Activated naive CD4-positive, alpha-beta T cell treated with anti-CD3 and anti-CD28 coated beads, Interleukin-2, amount 50 U/mL, for 24 hours (primary cell): ENCODE measurements at regions not wholly inside any gene's neighbourhood (a gene's known extent, or its start where the extent isn't known, plus 50 kb on each side); places are given as distances from the start of the nearest gene placed in this dataset.

ENCODE experiments used
- H3K27ac Mint-ChIP-seq: one replicate; pipeline ENCODE4 v1.8.0; 2021; ENCODE audit warnings: mild to moderate bottlenecking, mixed read lengths
- H3K27me3 Mint-ChIP-seq: one replicate; pipeline ENCODE4 v1.8.0; 2021; ENCODE audit warnings: mixed read lengths
- H3K36me3 Mint-ChIP-seq: one replicate; pipeline ENCODE4 v1.8.0; 2021; ENCODE audit warnings: mixed read lengths
- H3K4me1 Mint-ChIP-seq: one replicate; pipeline ENCODE4 v1.8.0; 2021; ENCODE audit warnings: mixed read lengths
- H3K4me3 Mint-ChIP-seq: one replicate; pipeline ENCODE4 v1.8.0; 2021; ENCODE audit warnings: mild to moderate bottlenecking, mixed read lengths
- H3K9me3 Mint-ChIP-seq: one replicate; pipeline ENCODE4 v1.8.0; 2021; ENCODE audit warnings: mixed read lengths

DNA sequence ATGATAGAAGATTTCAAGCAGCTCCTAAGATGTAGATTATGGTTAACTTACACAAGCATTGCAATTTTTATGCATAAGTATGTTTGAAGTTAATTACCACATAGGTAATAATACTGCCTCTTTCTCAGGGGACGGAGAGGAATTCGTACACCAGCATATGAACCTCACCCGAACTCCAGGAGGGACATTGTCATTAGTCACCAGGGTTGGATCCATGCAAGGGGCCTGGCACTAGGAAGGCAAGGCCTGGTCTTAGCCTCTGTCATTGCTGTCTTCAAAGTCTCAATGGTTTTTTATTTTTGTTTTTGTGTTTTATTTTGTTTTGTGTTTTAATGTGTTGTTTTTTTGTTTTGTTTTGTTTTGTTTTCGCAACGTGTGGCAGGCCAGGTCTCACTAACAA, 145.6 kb upstream of the PPP2R2D start:
- no peaks in the 10 kb centered on the region for H3K9me3 Mint-ChIP-seq
- H3K36me3 Mint-ChIP-seq, result no peaks in the 10 kb centered on the region
- no peak overlapping the region for H3K4me3 Mint-ChIP-seq
- H3K4me1 Mint-ChIP-seq, result no peaks in the 10 kb centered on the region
- no peaks in the 10 kb centered on the region for H3K27me3 Mint-ChIP-seq
- H3K27ac Mint-ChIP-seq, result no peak overlapping the region

DNA sequence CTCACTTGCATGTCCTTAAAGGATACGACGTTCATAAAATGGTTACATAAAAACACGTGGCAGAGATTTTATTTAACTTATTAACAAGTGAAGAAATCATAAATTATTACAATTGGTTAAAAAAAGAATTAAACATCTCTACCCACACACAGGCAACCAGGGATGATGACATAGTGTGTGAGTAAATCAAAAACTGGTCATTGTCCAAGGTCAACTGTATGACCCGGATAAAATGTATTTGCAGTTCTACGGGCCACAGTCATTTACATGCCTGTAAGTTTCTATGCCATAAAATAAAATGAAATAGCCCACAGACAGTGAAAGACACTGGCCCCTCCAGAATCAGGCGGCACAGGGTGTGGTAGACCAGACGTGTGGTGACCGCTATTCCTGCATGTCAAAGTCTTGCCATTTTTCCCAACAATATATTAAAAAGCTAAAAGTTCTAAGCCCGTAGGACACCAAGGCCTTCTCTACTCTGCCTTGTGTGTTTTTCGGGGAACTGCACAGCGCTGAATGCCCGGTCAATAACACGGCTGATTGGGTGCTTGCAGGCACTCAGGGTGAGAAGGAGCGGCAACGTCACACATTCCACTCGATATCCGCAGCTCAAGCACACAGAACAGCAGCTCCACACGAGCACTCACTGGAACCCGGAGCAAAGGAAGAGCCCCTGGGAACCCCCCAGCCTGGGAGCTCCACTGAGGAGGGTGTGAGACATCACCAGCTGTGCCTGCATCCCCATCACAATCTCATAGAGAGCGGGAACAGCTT, 143.3 kb upstream of the PPP2R2D start:
- Mint-ChIP-seq H3K9me3 (no peaks in the 10 kb centered on the region), H3K36me3 (no peaks in the 10 kb centered on the region), H3K27me3 (peaks cover 4% of the 10 kb centered on the region), H3K4me3 (no peak overlapping the region), H3K27ac (no peak overlapping the region), H3K4me1 (no peaks in the 10 kb centered on the region)

DNA sequence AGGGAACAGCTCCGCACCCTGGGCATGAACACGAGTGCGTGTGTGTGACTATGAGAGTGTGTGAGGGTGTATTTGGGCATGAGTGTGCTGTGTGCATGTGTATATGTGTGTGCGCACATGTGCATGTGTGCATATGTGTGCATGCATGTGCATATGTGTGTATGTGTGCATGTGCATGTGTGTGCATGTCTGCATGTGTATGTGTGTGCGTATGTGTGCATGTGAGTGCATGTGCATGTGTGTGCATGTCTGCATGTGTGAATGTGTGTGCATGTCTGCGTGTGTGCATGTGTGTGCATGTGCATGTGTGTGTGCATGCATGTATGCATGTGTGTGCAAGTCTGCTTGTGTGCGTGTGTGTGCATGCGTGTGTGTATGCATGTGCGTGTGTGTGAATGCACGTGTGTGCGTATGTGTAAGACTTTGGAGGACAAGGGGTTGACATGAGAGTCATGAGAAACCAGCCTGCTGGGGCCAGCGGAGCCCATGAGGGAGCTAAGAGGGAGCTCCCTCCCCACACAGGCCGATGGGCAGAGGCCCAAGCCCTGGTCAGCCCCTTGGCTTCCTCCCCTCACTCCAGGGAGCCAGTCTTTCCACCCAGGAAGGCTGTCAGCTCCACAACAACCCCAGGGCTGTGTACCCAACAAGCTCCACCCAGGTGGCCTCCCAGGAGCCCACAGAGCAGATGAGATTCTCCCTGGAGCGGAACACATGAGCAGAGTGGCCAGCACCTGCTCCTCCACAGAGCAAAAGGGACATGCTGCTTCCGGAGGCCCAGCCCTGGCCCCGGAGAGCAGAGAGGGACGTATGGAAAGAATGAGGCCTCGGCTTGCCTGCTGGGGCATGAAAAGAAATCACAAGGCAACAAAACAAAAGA, 142.5 kb upstream of the PPP2R2D start:
- H3K4me1 Mint-ChIP-seq, result no peaks in the 10 kb centered on the region
- no peaks in the 10 kb centered on the region for H3K36me3 Mint-ChIP-seq
- no peak overlapping the region for H3K27ac Mint-ChIP-seq
- H3K27me3 Mint-ChIP-seq, result peaks cover 4% of the 10 kb centered on the region
- no peaks in the 10 kb centered on the region for H3K9me3 Mint-ChIP-seq
- H3K4me3 Mint-ChIP-seq, result no peak overlapping the region

DNA sequence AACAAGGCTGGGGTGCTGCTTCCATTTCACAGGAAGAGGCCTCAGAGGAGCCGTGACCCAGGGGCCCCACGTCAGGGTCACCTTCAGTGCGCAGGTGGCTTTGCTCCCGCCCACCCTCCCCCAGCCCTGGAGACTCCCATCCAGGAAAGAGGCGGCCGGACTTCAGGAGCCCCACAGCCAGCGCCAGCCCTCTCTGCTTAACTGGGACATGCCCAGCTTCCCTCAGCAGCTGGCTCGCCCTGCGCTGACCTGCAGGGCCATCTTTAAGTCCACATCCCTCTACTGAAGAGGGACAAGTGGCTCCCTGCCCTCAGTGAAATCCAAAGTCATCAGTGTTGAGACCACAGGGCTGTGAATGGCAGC, 141.9 kb upstream of the PPP2R2D start:
- no peaks in the 10 kb centered on the region for H3K4me1 Mint-ChIP-seq
- no peaks in the 10 kb centered on the region for H3K36me3 Mint-ChIP-seq
- H3K9me3 Mint-ChIP-seq, result no peaks in the 10 kb centered on the region
- no peak overlapping the region for H3K4me3 Mint-ChIP-seq
- peaks cover 4% of the 10 kb centered on the region for H3K27me3 Mint-ChIP-seq
- no peak overlapping the region for H3K27ac Mint-ChIP-seq

DNA sequence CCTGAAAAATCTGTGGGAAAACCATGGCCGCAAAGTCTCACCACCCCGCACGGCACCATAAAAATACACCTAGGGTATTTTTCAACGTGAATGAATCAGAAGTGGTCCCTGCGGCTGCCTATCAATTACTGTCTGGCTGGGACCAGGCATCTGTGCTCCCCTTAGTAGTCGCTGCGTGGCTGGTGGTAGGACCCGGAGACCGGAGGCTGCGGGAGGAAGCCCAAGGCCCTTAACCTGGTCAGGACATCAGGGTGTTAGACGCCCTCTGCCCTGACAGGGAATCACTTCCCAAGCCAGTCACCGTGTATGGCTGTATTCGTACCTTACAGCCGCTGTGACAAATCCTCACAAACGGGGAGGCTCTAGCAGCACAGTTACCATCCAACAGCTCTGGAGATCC, 141.5 kb upstream of the PPP2R2D start:
- no peaks in the 10 kb centered on the region for H3K36me3 Mint-ChIP-seq
- no peaks in the 10 kb centered on the region for H3K4me1 Mint-ChIP-seq
- no peak overlapping the region for H3K4me3 Mint-ChIP-seq
- H3K9me3 Mint-ChIP-seq, result no peaks in the 10 kb centered on the region
- H3K27ac Mint-ChIP-seq, result no peak overlapping the region
- H3K27me3 Mint-ChIP-seq, result peaks cover 4% of the 10 kb centered on the region

DNA sequence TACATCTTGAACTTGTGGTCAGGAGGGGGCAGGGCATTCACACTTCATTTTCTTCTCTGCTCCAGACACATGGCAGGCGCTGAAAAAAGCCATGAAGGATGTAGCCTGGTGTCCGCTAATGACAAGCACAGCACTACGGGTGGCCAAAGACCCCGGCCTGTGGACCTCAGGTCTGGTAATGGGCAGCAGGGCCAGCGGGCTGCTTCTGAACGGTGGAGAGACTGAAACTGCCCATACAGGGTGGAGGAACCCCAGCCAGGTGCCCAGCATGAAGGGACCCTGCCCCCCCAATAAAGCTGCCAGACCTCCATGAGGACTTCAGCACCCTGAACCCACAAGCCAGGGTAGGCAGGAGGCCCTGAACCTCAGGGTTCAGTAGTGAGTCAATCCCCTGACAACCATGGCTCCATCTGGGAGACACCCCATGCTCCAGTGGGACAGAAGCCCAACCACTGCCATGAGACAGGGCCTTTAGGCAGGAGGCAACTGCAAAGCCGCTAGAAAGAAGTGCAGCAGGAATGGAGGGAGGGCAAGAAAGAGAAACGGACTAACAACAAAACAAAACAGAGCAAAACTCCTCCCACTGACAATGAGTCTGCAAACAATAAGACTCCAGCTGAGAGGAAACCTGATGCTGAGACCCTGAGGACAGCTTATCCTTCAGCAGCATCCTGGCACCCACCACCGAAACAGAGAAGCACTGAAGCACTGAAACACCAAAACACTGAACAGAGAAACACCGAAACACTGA, 140.2 kb upstream of the PPP2R2D start:
- Mint-ChIP-seq H3K27ac (no peak overlapping the region), H3K9me3 (no peaks in the 10 kb centered on the region), H3K27me3 (peaks cover 4% of the 10 kb centered on the region), H3K4me3 (no peak overlapping the region), H3K36me3 (no peaks in the 10 kb centered on the region), H3K4me1 (no peaks in the 10 kb centered on the region)

DNA sequence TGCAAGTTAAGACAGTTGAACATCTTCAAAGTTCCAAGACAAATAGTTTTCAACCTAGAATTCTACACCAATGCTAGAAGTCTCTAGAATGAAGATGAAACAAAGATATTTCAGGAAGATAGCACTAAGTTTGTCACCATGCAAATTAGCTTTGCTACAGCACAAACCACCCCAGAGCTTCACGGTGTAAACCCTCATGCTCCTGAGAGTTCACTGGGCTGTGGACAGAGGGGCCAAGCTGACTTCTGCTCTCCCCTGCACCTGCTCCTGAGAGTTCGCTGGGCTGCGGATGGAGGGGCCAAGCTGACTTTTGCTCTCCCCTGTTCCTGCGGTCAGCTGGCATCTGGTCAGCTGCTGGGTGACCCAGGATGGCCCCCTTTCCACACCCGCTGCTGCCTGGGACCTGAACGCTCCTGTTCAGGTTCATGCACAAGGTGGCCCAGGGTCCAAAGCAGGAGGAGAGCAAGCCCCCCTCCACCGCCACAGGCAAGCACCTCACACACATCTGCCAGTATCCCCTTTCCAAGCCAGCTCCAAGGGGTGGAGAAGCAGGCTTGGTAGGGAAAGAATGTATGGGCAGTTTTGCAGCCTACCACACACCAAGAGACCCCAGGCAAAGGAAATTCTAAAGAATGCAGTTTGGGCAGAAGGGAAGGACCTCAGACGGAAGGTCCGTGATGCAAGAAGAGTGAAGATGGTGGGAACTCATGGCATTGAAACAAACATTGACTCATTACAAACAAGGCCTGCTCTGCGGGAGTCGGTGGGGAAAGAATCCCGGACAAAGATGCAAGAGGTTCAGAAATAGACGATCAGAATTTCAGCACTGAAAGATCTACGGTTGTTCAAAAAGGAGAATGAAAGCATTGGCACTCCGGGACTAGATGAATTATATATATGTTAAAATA, 137.8 kb upstream of the PPP2R2D start:
- Mint-ChIP-seq H3K27ac (no peak overlapping the region), H3K36me3 (no peaks in the 10 kb centered on the region), H3K9me3 (no peaks in the 10 kb centered on the region), H3K4me1 (no peaks in the 10 kb centered on the region), H3K4me3 (no peak overlapping the region), H3K27me3 (peaks cover 4% of the 10 kb centered on the region)

DNA sequence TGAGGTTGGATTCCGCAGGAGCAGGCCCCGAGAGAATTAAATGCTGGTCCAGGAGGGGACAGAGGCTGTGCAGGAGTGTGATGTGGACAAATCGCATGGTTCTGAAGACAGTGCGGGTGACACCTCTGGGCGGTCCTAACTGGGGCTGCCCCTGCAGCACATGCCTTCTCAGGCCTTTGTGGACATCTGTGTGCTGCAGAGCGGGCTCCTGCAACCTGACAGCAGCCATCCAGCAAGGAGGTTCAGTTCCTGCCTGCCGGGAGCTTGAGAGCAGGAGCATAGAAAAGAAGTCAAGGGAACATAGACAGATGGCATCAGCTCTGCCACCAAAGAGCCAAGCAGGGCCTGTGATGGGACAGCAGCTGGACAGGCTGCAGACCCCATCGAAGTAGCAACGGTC, 135.9 kb upstream of the PPP2R2D start:
- no peak overlapping the region for H3K4me3 Mint-ChIP-seq

DNA sequence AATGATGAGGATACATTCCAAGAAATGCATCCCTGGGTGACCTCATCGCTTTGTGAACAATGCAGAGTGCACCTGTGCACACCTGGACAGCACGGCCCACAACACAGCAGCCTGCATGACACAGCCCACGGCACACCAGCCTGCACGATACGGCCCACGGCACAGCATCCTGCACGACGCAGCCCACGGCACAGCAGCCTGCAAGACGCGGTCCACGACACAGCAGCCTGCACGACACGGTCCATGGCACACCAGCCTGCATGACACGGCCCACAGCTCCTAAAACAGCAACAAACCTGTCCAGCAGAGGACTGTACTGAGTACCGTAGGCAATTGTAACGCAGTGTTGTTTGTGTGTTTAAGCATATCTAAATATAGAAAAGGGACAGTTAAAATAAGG, 134.7 kb upstream of the PPP2R2D start:
- H3K27me3 Mint-ChIP-seq, result peaks cover 2% of the 10 kb centered on the region
- no peak overlapping the region for H3K4me3 Mint-ChIP-seq
- H3K36me3 Mint-ChIP-seq, result no peaks in the 10 kb centered on the region
- H3K4me1 Mint-ChIP-seq, result no peaks in the 10 kb centered on the region
- H3K9me3 Mint-ChIP-seq, result no peaks in the 10 kb centered on the region
- H3K27ac Mint-ChIP-seq, result no peak overlapping the region

More for the DNA sequence above, 135.9 kb upstream of the PPP2R2D start:
- H3K36me3 Mint-ChIP-seq, result no peaks in the 10 kb centered on the region
- H3K4me1 Mint-ChIP-seq, result no peaks in the 10 kb centered on the region
- H3K27me3 Mint-ChIP-seq, result peaks cover 4% of the 10 kb centered on the region
- H3K27ac Mint-ChIP-seq, result no peak overlapping the region
- no peaks in the 10 kb centered on the region for H3K9me3 Mint-ChIP-seq

DNA sequence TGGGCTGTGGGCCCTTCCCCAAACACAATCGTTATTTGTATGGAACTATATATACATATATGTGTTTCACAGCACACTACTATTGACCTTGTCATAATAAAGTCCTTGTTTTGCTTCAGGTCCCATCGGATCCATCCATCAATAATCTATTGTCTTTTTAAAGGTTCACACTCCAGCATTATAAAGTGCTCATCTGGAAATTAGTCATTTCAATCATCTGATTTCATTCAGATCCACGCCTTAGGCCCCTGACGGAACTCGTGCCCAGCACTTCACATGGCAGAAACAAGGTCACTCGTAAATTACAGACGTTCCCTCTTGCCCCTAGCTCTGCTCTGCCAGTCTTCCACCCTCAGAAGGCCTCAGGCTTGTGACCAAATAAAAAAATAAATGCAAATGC, 133.1 kb upstream of the PPP2R2D start:
- Mint-ChIP-seq H3K36me3 (no peaks in the 10 kb centered on the region), H3K4me3 (no peak overlapping the region), H3K27me3 (no peaks in the 10 kb centered on the region), H3K27ac (no peak overlapping the region), H3K9me3 (no peaks in the 10 kb centered on the region), H3K4me1 (no peaks in the 10 kb centered on the region)

DNA sequence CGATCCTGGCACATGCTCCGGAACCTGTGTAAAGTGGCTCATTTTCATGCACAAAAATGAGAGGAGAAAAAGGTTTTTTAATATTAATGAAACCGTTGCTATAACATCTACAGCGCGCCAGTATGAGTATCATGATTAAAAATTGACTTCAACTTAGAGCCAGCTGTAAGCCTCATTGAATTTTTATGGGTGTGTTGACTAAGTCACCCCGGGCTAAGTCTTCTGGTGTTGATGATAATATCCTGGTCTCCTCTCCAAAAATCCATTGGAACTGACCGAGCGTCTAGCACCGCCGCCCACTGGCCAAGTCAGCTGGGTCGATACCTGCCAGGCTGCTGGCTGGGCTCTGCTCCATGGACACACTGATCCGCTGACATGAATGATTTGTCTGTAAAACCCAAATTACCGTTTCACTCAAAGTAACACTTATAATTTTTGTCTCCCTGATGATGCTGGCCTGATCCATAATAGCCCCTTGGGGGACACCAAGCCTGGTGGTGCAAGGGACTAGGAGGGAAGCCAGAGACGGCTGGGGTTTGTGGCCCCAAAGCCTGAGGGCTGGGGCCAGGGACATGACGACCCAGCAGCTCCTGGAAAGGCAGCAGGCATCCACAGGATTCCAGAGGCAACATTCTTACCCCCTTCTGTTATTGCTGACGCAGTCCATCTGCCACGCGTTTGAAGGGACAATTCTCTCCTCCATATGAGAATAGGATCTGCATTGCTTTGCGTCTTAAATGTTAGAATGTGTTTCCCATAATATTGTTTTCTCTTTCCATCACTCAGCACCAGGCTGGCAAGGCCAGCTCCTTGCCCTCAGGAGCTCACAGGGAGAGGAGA, 131.0 kb upstream of the PPP2R2D start:
- no peak overlapping the region for H3K4me3 Mint-ChIP-seq
- no peaks in the 10 kb centered on the region for H3K36me3 Mint-ChIP-seq
- no peaks in the 10 kb centered on the region for H3K9me3 Mint-ChIP-seq
- no peaks in the 10 kb centered on the region for H3K4me1 Mint-ChIP-seq
- no peaks in the 10 kb centered on the region for H3K27me3 Mint-ChIP-seq
- H3K27ac Mint-ChIP-seq, result no peak overlapping the region

DNA sequence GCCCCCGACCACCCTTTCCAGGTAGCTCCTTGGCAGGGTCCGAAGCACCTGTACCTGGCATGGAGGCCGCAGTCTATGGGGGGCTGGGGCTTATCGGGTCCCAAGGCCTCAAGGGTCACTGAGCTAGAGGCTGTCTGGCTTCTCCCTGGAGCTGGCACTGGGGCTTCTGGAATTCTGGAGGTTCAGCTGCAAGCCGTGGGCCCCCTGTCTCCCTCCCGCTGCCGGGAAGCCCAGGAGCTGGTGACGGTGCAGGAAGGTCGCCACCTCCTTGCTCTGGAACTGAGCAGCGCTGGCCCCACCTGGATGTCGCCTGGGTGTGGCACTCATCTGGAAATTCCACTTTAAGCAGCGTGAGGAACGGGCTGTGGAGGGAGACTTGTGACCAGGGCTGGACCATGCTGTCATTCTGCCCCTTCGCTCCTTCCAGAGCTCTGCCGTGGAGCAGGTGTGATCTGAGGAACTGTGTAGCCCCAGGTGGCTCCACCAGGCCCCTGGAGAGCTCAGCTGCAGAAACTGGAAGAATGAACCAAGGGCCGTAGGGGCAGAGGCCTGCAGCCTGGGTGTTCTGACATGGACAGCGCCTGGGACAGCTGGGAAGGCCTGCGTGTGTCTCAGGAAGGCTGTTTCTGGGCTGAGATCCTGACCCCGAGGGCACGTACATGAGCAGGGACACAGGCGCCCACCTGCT, 129.7 kb upstream of the PPP2R2D start:
- Mint-ChIP-seq H3K27ac (no peak overlapping the region), H3K27me3 (no peaks in the 10 kb centered on the region), H3K36me3 (no peaks in the 10 kb centered on the region), H3K4me1 (no peaks in the 10 kb centered on the region), H3K9me3 (no peaks in the 10 kb centered on the region), H3K4me3 (no peak overlapping the region)

DNA sequence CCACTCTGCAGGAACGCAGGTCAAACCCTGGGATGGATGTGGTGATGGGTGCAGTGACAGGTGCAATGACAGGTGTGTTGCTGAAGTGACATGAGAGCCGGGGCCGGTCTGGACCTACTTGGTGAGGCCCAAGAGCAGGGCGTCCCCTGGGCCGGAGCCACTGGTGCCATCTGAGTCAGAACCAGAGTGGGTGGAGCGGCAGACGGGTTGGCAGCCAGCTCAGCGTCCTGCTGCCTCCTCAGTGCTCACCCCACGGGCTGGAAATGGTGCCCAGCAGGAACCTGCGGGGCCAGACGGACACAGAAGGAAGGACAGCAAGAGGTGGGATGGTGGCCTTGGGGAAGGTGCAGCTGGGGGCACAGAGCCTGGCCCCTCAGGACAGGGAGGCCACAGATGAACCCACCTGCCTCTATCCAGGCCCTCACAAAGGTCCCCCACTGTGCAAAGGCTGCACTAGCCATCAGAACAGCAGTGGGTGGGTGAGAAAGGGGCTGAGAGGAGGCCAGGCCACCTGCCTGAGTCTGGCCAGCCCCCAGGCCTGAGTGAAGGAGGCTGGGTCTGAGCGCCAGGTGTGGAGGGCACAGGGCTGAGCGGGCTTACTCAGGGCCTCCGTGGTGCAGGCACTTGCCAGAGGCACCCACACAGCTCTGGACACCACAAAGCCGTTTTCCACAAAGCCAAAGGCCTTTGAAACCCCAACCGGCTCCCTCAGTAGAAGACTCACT, 129.0 kb upstream of the PPP2R2D start:
- H3K27me3 Mint-ChIP-seq, result no peaks in the 10 kb centered on the region
- H3K36me3 Mint-ChIP-seq, result no peaks in the 10 kb centered on the region
- H3K27ac Mint-ChIP-seq, result no peak overlapping the region
- H3K9me3 Mint-ChIP-seq, result no peaks in the 10 kb centered on the region
- H3K4me1 Mint-ChIP-seq, result no peaks in the 10 kb centered on the region
- no peak overlapping the region for H3K4me3 Mint-ChIP-seq
